Adrenal gland (tissue), 9 donors: ENCODE measurements at regions not wholly inside any gene's neighbourhood (a gene's known extent, or its start where the extent isn't known, plus 50 kb on each side); places are given as distances from the start of the nearest gene placed in this dataset.
A peak's percentile ranks its signal among the peaks of the same experiment; 100 is the strongest.

Experiments used
- DNase-seq, 7 donors: peaks; one replicate each; pipeline ENCODE4 v3.0.0-alpha.2; 2019 to 2020
- H3K27ac ChIP-seq, 5 donors: fragments of 200-600 bp; sonication (generic) in 4 of 5; 1 replicate in 3 of 5; 2 replicates in 2 of 5; pipeline versions ENCODE4 v1.5.1 to v1.8.0; 2016 to 2020; ENCODE audit warnings: mild to moderate bottlenecking in 1 of 5
- H3K27me3 ChIP-seq: fragments of 200-600 bp; 2 replicates; pipeline ENCODE4 v1.8.0; 2021
- H3K36me3 ChIP-seq, 2 donors: fragments of 200-600 bp; replicated peaks in 1 of 2; 1 replicate in 1 of 2; 2 replicates in 1 of 2; pipeline versions ENCODE4 v1.5.1 to v1.8.0; 2018 to 2022
- H3K4me1 ChIP-seq, 2 donors: fragments of 200-600 bp; replicated peaks in 1 of 2; 1 replicate in 1 of 2; 2 replicates in 1 of 2; pipeline versions ENCODE4 v1.5.1 to v1.8.0; 2018 to 2021
- H3K4me3 ChIP-seq, 4 donors: fragments of 200-600 bp; sonication (generic) in 3 of 4; one replicate each; pipeline ENCODE4 v1.5.1; 2016 to 2018
- H3K9me3 ChIP-seq, 3 donors: fragments of 200-600 bp; sonication (generic) in 1 of 3; replicated peaks in 1 of 3; 1 replicate in 2 of 3; 2 replicates in 1 of 3; pipeline versions ENCODE4 v1.5.1 to v1.8.0; 2016 to 2021
- POLR2A ChIP-seq, 2 donors: fragments of 450-650 bp; IDR thresholded peaks; one replicate each; pipeline ENCODE4 v1.6.1; 2017; ENCODE audit warnings: antibody characterized with exemption in 2 of 2, mild to moderate bottlenecking in 2 of 2, moderate library complexity in 1 of 2
- WGBS, 4 donors: extraction: QIAGEN DNeasy Blood & Tissue Kit in 2 of 4; methylation state at CpG; one replicate each; pipeline versions ENCODE4 v1.1.5 to v1.1.7; 2013 to 2017; 5-methylcytosine and 5-hydroxymethylcytosine counted together
- intact Hi-C, 2 donors: fragments of 100-400 bp; cut with DNase I; formaldehyde crosslinking; loops; one replicate each; pipeline versions ENCODE4 v1.14.1 to v1.15.0; 2022 to 2023
- TF ChIP-seq, protein P1 (sequence below), 6 experiments: fragments of 450-650 bp in 4 of 6; fragments of 200-600 bp in 2 of 6; sonication (generic) in 1 of 6; IDR thresholded peaks; 1 replicate in 5 of 6; 2 replicates in 1 of 6; pipeline versions ENCODE4 v1.5.1 to v1.8.0; 2016 to 2021; ENCODE audit warnings: antibody characterized with exemption in 6 of 6, mild to moderate bottlenecking in 2 of 6, moderate library complexity in 1 of 6
- donor health status: healthy with polysubstance abuse.
- donor health status: Bipolar disorder and iron deficiency.
- donor health status: DM: yes; HTN: yes; CAD: no.
- donor health status: DM: no; HTN: no; CAD: no.
- donor health status: DM: no; HTN: no; CAD: no.

DNA sequence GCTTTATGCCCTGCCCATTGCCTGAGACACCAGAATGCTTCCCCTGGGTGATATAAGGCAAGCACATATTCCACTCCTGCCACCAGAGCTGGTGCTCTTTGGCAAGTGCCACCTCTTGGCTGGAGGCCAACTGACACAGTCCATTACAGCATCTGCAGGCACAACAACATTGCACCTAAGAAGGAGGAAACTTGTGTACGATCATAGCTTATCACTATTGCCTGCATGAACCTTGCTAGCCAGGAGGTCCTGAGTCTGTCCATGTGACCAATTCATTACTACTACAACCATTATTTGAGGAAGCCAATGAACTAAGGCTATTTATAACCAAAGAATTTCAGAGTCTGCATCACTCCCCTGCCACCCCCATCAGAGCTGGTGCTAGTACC is 119.8 kb upstream of the SCAF11 start:
- no peak overlapping the region for H3K27ac ChIP-seq
- no peaks in the 10 kb centered on the region for H3K27me3 ChIP-seq
- 42 to 71% (median 46%) methylated on average over 1 of the region's 1 CpG; no CpG with 5 or more reads in 1 of the 4 donors for WGBS, 4 donors
- DNase-seq, result peak in 4 of 7 donors; percentile 16 to 49 (median 30)
- H3K36me3 ChIP-seq, result no peaks in the 10 kb centered on the region
- TF ChIP-seq, protein P1, sequence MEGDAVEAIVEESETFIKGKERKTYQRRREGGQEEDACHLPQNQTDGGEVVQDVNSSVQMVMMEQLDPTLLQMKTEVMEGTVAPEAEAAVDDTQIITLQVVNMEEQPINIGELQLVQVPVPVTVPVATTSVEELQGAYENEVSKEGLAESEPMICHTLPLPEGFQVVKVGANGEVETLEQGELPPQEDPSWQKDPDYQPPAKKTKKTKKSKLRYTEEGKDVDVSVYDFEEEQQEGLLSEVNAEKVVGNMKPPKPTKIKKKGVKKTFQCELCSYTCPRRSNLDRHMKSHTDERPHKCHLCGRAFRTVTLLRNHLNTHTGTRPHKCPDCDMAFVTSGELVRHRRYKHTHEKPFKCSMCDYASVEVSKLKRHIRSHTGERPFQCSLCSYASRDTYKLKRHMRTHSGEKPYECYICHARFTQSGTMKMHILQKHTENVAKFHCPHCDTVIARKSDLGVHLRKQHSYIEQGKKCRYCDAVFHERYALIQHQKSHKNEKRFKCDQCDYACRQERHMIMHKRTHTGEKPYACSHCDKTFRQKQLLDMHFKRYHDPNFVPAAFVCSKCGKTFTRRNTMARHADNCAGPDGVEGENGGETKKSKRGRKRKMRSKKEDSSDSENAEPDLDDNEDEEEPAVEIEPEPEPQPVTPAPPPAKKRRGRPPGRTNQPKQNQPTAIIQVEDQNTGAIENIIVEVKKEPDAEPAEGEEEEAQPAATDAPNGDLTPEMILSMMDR (IDR thresholded peaks at IDR 0.05), result no peak
- TF ChIP-seq POLR2A (IDR thresholded peaks at IDR 0.05), result no peak
- H3K4me1 ChIP-seq, result no peaks in the 10 kb centered on the region
- H3K9me3 ChIP-seq, result no peaks in the 10 kb centered on the region
- intact Hi-C loops, result no loop called here
- H3K4me3 ChIP-seq, result no peak overlapping the region

DNA sequence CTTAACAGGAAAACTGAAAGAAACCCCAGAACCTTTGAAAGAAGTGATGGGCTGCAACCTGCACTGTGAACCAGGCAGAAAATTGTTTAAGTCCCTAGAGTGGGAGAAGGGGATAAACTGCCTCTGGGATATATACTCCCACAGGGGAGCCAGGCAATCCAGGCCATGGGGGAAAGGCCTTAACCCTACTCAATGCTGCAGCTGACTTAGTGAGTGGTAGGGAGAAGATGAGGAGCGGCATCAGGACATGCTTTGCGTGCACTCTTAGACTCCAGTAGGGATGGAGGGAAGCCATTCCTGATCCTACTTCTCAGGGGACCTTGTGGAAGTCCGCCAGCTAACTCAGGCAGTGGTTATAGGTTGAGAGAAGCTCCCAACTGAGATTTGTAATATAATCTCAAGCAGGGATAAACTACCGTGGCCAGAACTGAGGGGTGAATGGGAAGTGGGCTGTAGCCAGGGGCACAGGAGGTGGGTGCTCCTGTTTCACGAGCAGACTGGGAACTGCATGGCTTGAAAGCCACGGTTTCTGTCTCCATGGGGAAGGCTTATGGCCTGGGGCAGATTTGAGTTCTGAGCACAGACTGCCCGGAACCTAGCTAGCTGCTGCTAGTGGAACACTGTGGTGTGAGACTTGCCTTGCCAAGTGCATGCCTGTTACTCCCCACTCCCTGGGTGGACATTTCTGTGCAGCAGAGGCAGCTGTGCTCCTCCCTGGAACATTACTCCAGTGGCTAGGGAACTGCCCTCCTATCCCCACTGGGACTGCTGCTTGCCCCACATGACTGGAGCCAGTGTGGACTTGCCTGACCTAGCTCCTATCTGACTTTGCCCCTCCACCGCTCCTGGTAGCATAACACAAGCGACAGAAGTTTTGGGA is 119.2 kb upstream of the SCAF11 start:
- no peaks in the 10 kb centered on the region for H3K4me1 ChIP-seq
- H3K36me3 ChIP-seq, result no peaks in the 10 kb centered on the region
- H3K9me3 ChIP-seq, result no peaks in the 10 kb centered on the region
- 84 to 90% (median 87%) methylated on average over 8 to 9 of the region's 9 CpGs for WGBS, 4 donors
- intact Hi-C loops, result no loop called here
- no peak overlapping the region for H3K4me3 ChIP-seq
- TF ChIP-seq, protein P1 (IDR thresholded peaks at IDR 0.05), result no peak
- no peaks in the 10 kb centered on the region for H3K27me3 ChIP-seq
- H3K27ac ChIP-seq, result no peak overlapping the region
- no peak for DNase-seq

DNA sequence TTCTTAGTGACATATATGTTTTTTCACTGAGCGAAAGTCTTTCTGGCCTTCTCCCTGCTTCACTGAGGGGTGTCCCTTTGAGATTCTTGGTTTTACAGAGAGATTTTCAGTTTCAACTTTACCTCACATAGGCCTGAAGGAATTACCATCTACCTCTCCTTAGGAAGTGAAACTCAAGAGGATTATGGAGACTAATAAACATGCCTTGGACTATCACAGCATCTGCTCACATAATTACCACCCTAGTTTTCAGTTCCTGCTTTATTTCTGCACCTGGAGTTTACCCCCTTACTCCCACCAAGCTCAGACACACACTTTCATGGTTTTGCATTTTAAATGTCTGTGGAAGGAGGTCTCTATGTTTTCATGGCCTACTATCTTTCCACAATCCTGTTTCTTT is 118.3 kb upstream of the SCAF11 start:
- no peak for DNase-seq
- H3K27ac ChIP-seq, result no peak overlapping the region
- no peaks in the 10 kb centered on the region for H3K27me3 ChIP-seq
- no peak overlapping the region for H3K4me3 ChIP-seq
- H3K4me1 ChIP-seq, result no peaks in the 10 kb centered on the region
- TF ChIP-seq POLR2A (IDR thresholded peaks at IDR 0.05), result no peak
- TF ChIP-seq, protein P1 (IDR thresholded peaks at IDR 0.05), result no peak
- WGBS, 4 donors, result 89 to 100% (median 97%) methylated on average over 1 of the region's 1 CpG
- no peaks in the 10 kb centered on the region for H3K9me3 ChIP-seq
- no peaks in the 10 kb centered on the region for H3K36me3 ChIP-seq
- intact Hi-C loops, result no loop called here

DNA sequence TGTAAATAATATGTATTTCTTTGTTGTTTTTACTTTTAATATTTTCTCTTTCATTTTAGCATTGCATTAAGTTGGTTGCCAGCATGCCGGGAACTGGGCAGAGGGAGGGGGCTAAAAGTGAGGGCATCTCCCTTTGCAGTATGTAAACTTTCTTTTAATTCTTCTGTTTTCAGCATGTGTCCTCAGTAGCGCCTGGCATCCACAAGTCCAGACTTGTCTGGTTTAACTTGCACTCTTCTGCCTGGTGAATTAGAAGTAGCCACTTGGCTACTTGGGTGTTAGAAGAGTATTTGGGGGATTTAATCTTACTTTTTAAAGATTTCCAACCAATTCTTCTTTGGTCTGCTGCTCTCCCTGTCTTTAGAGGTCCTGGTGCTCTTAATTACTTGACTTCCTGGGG is 117.2 kb upstream of the SCAF11 start:
- H3K36me3 ChIP-seq, result no peaks in the 10 kb centered on the region
- no peaks in the 10 kb centered on the region for H3K27me3 ChIP-seq
- H3K9me3 ChIP-seq, result no peaks in the 10 kb centered on the region
- intact Hi-C loops, result no loop called here
- H3K4me1 ChIP-seq, result no peaks in the 10 kb centered on the region
- H3K4me3 ChIP-seq, result no peak overlapping the region
- WGBS, 4 donors, result 88 to 96% (median 94%) methylated on average over 2 of the region's 2 CpGs
- TF ChIP-seq POLR2A (IDR thresholded peaks at IDR 0.05), result no peak
- TF ChIP-seq, protein P1 (IDR thresholded peaks at IDR 0.05), result no peak
- no peak overlapping the region for H3K27ac ChIP-seq
- no peak for DNase-seq
